GM23248 (cell line): ENCODE measurements at regions not wholly inside any gene's neighbourhood (a gene's known extent, or its start where the extent isn't known, plus 50 kb on each side); places are given as distances from the start of the nearest gene placed in this dataset.

ENCODE experiments used
- EZH2 ChIP-seq: fragments of 200-600 bp; sonication (generic); IDR thresholded peaks from 2 replicates; pipeline ENCODE4 v1.6.1; 2018; ENCODE audit warnings: antibody characterized with exemption, mild to moderate bottlenecking; ENCODE audit not compliant: insufficient read depth, poor library complexity, severe bottlenecking
- EZH2phosphoT487 ChIP-seq: fragments of 200-600 bp; sonication (generic); IDR thresholded peaks from 2 replicates; pipeline ENCODE4 v1.6.1; 2018; ENCODE audit warnings: antibody characterized with exemption, moderate library complexity, mild to moderate bottlenecking, low read depth; ENCODE audit not compliant: insufficient read depth

GRCh38 chr13:22211876-22212275, 541.0 kb downstream of the FGF9 start:
- no peak for TF ChIP-seq EZH2
- no peak for TF ChIP-seq EZH2phosphoT487
